Nephron (organoid): ENCODE measurements at regions not wholly inside any gene's neighbourhood (a gene's known extent, or its start where the extent isn't known, plus 50 kb on each side); places are given as distances from the start of the nearest gene placed in this dataset.

Source experiments
- H3K27ac Mint-ChIP-seq, 3 experiments: 2 replicates each; pipeline ENCODE4 v1.8.0; 2020; ENCODE audit warnings: mixed read lengths in 3 of 3, mild to moderate bottlenecking in 2 of 3, moderate library complexity in 1 of 3
- H3K27me3 Mint-ChIP-seq: 2 replicates; pipeline ENCODE4 v1.8.0; 2021; ENCODE audit warnings: low read depth, mild to moderate bottlenecking, moderate library complexity, mixed read lengths
- H3K36me3 Mint-ChIP-seq: 2 replicates; pipeline ENCODE4 v1.8.0; 2020; ENCODE audit warnings: low read depth, mixed read lengths
- H3K4me1 Mint-ChIP-seq: 2 replicates; pipeline ENCODE4 v1.8.0; 2020; ENCODE audit warnings: mixed read lengths
- H3K4me3 Mint-ChIP-seq, 3 experiments: 2 replicates each; pipeline ENCODE4 v1.8.0; 2020; ENCODE audit warnings: mild to moderate bottlenecking in 3 of 3, mixed read lengths in 3 of 3, moderate library complexity in 2 of 3
- H3K9me3 Mint-ChIP-seq: 2 replicates; pipeline ENCODE4 v1.8.0; 2020; ENCODE audit warnings: mixed read lengths
- TF ChIP-seq, protein P1 (sequence below), 3 experiments: fragments of 200-600 bp; sonication (generic); IDR thresholded peaks; one replicate each; pipeline ENCODE4 v1.5.0; 2021; ENCODE audit warnings: antibody characterized with exemption in 3 of 3; ENCODE audit not compliant: unreplicated experiment in 3 of 3

DNA sequence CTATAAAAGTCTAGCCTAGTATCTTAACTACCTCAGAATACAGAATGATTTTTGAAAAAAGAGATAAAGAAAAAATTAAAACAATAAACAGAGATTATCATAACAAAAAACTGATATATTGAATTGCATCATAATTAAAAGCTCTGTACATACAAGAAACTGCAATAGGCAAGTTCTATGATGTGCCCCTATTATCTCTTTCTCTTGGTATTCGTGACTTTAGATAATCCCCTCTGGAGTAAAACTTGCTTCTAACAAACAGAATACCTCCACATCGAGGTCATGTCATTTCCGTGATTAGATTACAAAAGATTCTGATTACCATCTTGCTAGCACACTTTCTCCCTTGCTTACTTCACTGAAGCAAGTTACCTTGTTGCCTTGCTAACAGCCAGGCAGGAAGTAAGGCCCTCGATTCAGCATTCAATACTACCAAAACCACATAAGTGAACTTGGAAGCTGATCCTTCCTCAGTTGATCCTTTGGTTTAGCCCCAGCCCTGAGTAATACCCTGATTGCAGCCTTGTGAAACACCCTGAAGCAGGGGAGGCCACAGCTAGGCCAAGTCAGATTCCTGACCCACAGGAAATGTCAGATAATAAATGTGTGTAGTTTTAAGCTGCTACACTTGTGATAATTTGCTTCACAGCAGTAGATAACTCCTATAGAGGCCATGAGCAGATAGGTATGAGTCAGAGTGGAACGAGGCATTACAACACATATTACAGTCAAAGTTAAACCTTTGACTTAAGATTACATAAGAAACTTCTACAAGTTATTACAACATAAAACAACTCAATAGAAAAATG lies 53.7 kb upstream of the TMX4 start:
- Mint-ChIP-seq H3K4me1 (peaks cover 12% of the 10 kb centered on the region), H3K27ac (peak overlapping the region in 1 of 3 experiments; percentile 40), H3K9me3 (peaks cover 2% of the 10 kb centered on the region), H3K4me3 (no peak overlapping the region), H3K27me3 (no peaks in the 10 kb centered on the region), H3K36me3 (no peaks in the 10 kb centered on the region)
- TF ChIP-seq, protein P1, sequence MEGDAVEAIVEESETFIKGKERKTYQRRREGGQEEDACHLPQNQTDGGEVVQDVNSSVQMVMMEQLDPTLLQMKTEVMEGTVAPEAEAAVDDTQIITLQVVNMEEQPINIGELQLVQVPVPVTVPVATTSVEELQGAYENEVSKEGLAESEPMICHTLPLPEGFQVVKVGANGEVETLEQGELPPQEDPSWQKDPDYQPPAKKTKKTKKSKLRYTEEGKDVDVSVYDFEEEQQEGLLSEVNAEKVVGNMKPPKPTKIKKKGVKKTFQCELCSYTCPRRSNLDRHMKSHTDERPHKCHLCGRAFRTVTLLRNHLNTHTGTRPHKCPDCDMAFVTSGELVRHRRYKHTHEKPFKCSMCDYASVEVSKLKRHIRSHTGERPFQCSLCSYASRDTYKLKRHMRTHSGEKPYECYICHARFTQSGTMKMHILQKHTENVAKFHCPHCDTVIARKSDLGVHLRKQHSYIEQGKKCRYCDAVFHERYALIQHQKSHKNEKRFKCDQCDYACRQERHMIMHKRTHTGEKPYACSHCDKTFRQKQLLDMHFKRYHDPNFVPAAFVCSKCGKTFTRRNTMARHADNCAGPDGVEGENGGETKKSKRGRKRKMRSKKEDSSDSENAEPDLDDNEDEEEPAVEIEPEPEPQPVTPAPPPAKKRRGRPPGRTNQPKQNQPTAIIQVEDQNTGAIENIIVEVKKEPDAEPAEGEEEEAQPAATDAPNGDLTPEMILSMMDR (IDR thresholded peaks at IDR 0.05; ENCODE audit: unreplicated experiment in 3 of 3) = no peak

DNA sequence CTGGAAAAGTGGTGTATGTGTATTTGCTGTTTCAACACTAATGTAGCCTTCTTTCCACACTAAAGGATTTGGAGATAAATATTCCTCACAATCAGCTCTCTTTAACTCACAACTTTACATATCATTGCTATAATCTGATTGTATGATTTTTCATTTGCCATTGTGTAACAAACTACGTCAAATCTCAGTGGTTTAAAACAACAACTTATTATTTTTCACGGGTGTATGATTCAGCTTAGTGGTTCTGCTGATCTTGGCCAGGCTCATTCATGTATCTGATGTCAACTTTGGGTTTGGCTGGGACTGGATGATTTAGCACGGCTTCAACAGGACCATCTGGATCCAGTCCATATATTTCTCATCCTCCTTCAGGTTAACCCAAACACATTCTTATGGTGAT lies 55.4 kb upstream of the TMX4 start:
- no peaks in the 10 kb centered on the region for H3K27me3 Mint-ChIP-seq
- H3K27ac Mint-ChIP-seq = no peak overlapping the region
- no peaks in the 10 kb centered on the region for H3K9me3 Mint-ChIP-seq
- H3K4me3 Mint-ChIP-seq = no peak overlapping the region
- H3K36me3 Mint-ChIP-seq = no peaks in the 10 kb centered on the region
- TF ChIP-seq, protein P1 (IDR thresholded peaks at IDR 0.05; ENCODE audit: unreplicated experiment in 3 of 3) = no peak
- peaks cover 12% of the 10 kb centered on the region for H3K4me1 Mint-ChIP-seq

DNA sequence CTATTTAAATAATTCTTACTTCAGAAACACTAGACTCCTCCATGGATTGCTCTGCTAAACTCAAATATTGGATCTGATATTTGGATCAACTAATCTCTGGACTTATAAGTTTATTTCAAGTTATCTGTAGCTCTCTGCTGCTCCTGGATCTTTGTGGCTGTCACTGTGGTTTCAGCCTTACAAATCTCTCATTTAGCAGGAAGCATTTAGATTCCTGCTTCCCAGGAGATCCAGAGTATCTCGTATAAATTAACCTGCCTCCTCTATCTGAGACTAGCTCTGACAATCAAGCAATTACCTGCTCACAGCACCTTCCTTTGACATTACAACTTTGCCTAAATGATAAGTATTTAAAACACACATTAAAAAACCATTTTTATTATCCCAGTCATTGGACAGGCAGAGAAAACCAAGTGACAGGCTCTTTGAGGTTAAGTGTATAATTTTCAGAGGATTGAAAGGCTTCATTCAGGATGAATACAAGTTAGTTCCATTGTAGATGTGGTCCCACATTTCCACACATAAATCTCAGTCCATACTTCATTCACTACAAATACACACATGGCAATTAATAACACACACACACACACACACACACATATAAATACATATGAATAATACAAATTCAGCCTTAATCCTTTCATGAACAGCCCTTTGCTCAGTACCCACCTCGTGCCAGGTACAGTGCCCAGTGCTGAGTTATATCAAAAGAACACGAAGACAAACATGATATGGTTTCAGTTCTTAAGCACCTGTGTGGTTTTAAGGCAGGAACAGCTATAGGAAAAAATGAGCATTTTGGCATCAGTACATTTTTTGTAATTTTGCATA lies 55.5 kb upstream of the PLCB1 start:
- TF ChIP-seq, protein P1 (IDR thresholded peaks at IDR 0.05; ENCODE audit: unreplicated experiment in 3 of 3) = no peak
- H3K27ac Mint-ChIP-seq = peak overlapping the region in 1 of 3 experiments; percentile 48
- H3K36me3 Mint-ChIP-seq = no peaks in the 10 kb centered on the region
- H3K27me3 Mint-ChIP-seq = no peaks in the 10 kb centered on the region
- no peak overlapping the region for H3K4me3 Mint-ChIP-seq
- no peaks in the 10 kb centered on the region for H3K9me3 Mint-ChIP-seq
- peaks cover 15% of the 10 kb centered on the region for H3K4me1 Mint-ChIP-seq

DNA sequence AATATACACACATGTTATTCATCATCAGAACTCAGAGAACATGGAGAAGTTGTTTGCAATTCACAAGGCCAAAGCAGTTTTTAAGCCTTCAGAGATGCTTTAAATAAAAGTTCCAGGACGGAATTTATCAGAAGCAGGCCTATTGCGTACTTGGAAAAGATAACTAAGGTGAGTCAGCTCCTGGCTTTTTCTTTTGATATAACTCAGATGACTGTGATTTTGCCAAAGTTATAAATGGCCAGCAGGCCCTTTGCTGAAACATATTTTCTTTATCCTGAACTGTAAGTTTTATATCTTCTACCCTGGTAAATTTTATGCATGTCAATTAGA lies 55.0 kb upstream of the PLCB1 start:
- Mint-ChIP-seq H3K4me3 (no peak overlapping the region), H3K36me3 (no peaks in the 10 kb centered on the region), H3K9me3 (no peaks in the 10 kb centered on the region), H3K27ac (peak overlapping the region in 1 of 3 experiments; percentile 48), H3K27me3 (no peaks in the 10 kb centered on the region), H3K4me1 (peaks cover 21% of the 10 kb centered on the region)
- TF ChIP-seq, protein P1 (IDR thresholded peaks at IDR 0.05; ENCODE audit: unreplicated experiment in 3 of 3) = no peak

DNA sequence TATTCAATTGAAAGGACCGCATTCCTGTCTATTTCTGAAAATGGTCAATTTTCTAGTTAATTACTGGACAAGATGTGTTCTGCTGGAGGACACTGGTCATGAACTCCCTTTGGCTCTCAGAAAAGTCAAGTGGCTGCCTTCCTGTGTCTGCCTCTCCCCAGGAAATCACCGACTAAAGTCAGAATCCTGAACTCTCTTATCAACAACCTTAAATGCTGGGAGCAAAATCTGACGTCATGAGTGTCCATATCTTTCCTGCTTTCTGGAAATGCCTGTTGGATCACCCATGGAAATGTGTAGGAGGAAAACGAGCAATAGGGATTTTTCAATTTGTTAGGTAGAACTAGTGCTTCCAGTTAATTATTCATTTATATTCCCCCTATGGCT lies 53.5 kb upstream of the PLCB1 start:
- no peaks in the 10 kb centered on the region for H3K9me3 Mint-ChIP-seq

More for the DNA sequence above, 53.5 kb upstream of the PLCB1 start:
- no peaks in the 10 kb centered on the region for H3K27me3 Mint-ChIP-seq
- H3K27ac Mint-ChIP-seq = no peak overlapping the region
- no peak overlapping the region for H3K4me3 Mint-ChIP-seq
- peaks cover 35% of the 10 kb centered on the region for H3K4me1 Mint-ChIP-seq
- TF ChIP-seq, protein P1 (IDR thresholded peaks at IDR 0.05; ENCODE audit: unreplicated experiment in 3 of 3) = no peak
- no peaks in the 10 kb centered on the region for H3K36me3 Mint-ChIP-seq
